Gastroesophageal sphincter (tissue), 3 donors: ENCODE measurements at regions not wholly inside any gene's neighbourhood (a gene's known extent, or its start where the extent isn't known, plus 50 kb on each side); places are given as distances from the start of the nearest gene placed in this dataset.

Experiments used
- POLR2A ChIP-seq, 2 donors: fragments of 450-650 bp; IDR thresholded peaks; one replicate each; pipeline ENCODE4 v1.6.1; 2017; ENCODE audit warnings: antibody characterized with exemption in 2 of 2, mild to moderate bottlenecking in 2 of 2, moderate library complexity in 1 of 2
- POLR2AphosphoS5 ChIP-seq: sonication (generic); formaldehyde crosslinking; IDR thresholded peaks from one replicate; pipeline ENCODE4 v1.6.1; 2017; ENCODE audit warnings: antibody characterized with exemption
- TF ChIP-seq, protein P1 (sequence below), 4 experiments: fragments of 200-600 bp in 2 of 4; fragments of 450-650 bp in 2 of 4; sonication (generic) in 1 of 4; IDR thresholded peaks; one replicate each; pipeline ENCODE4 v1.5.1; 2017 to 2019; ENCODE audit warnings: antibody characterized with exemption in 4 of 4, mild to moderate bottlenecking in 2 of 4, moderate library complexity in 2 of 4

DNA sequence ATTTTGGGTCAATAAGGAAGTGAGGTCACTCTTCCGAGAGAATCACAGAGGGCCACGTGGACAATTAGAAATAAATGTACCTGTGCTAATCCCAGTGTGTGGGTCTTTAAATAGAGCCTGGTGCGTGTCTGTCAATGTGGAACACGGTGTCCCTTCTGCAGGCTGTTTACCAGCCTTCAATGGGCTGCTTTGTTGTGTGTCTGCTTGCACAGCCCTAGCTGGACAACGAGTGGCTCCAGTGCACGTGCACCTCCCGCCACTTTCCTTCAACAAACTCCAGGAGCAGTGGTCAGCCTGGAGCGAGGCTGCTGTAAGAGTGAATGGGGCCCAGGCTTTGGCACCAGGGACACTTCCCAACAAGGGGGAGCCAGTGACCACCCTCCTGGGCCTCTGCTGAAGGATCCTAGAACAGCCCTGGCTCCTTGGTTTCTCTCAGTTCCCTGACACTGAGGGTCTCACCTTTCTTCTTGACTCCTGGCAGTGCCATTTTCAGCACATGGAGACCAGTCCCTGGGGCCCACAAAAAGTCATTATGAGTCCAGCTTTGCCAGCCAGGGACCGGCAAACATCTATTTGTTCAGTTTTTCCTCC lies 76.1 kb downstream of the ISG20 start:
- TF ChIP-seq, protein P1, sequence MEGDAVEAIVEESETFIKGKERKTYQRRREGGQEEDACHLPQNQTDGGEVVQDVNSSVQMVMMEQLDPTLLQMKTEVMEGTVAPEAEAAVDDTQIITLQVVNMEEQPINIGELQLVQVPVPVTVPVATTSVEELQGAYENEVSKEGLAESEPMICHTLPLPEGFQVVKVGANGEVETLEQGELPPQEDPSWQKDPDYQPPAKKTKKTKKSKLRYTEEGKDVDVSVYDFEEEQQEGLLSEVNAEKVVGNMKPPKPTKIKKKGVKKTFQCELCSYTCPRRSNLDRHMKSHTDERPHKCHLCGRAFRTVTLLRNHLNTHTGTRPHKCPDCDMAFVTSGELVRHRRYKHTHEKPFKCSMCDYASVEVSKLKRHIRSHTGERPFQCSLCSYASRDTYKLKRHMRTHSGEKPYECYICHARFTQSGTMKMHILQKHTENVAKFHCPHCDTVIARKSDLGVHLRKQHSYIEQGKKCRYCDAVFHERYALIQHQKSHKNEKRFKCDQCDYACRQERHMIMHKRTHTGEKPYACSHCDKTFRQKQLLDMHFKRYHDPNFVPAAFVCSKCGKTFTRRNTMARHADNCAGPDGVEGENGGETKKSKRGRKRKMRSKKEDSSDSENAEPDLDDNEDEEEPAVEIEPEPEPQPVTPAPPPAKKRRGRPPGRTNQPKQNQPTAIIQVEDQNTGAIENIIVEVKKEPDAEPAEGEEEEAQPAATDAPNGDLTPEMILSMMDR (IDR thresholded peaks at IDR 0.05) = no peak
- TF ChIP-seq POLR2A (IDR thresholded peaks at IDR 0.05) (no peak), POLR2AphosphoS5 (no peak)
